Natural killer cell (primary cell): ENCODE measurements at regions not wholly inside any gene's neighbourhood (a gene's known extent, or its start where the extent isn't known, plus 50 kb on each side); places are given as distances from the start of the nearest gene placed in this dataset.

Experiments
- ATAC-seq, 3 donors: fragments of 150-1000 bp in 2 of 3; fragments of 200-7000 bp in 1 of 3; cut with Tn5 transposase; 1 replicate in 1 of 3; 2 replicates in 2 of 3; pipeline ENCODE4 v1.10.0; 2021; ENCODE audit warnings: mild to moderate bottlenecking in 2 of 3, moderate library complexity in 2 of 3
- DNase-seq, 2 donors: peaks; one replicate each; pipeline versions ENCODE4 v3.0.0 to v3.0.0-alpha.2; 2013 to 2021; ENCODE audit warnings: mixed read lengths in 1 of 2
- H3K27ac ChIP-seq: one replicate; pipeline ENCODE4 v1.5.1; 2013; ENCODE audit warnings: mild to moderate bottlenecking, low read length
- H3K27me3 ChIP-seq: one replicate; pipeline ENCODE4 v1.6.1; 2013; ENCODE audit warnings: low read length; ENCODE audit not compliant: control insufficient read depth, insufficient read depth
- H3K36me3 ChIP-seq: one replicate; pipeline ENCODE4 v1.6.1; 2013; ENCODE audit warnings: low read length; ENCODE audit not compliant: control insufficient read depth, insufficient read depth
- H3K4me1 ChIP-seq: one replicate; pipeline ENCODE4 v1.6.1; 2013; ENCODE audit warnings: low read length; ENCODE audit not compliant: control insufficient read depth, insufficient read depth
- H3K4me3 ChIP-seq: one replicate; pipeline ENCODE4 v1.5.1; 2013; ENCODE audit warnings: low read length
- H3K9me3 ChIP-seq: one replicate; pipeline ENCODE4 v1.6.1; 2013; ENCODE audit warnings: low read length; ENCODE audit not compliant: control insufficient read depth, insufficient read depth
- H3K27ac Mint-ChIP-seq, 2 donors: one replicate each; pipeline ENCODE4 v1.8.0; 2022; ENCODE audit warnings: mild to moderate bottlenecking in 2 of 2, mixed read lengths in 2 of 2, moderate library complexity in 1 of 2
- H3K27me3 Mint-ChIP-seq, 2 donors: one replicate each; pipeline ENCODE4 v1.8.0; 2022; ENCODE audit warnings: low read depth in 2 of 2, mixed read lengths in 2 of 2
- H3K36me3 Mint-ChIP-seq: one replicate; pipeline ENCODE4 v1.8.0; 2022; ENCODE audit warnings: mixed read lengths
- H3K4me1 Mint-ChIP-seq, 2 donors: one replicate each; pipeline ENCODE4 v1.8.0; 2022; ENCODE audit warnings: mixed read lengths in 2 of 2
- H3K4me3 Mint-ChIP-seq: one replicate; pipeline ENCODE4 v1.8.0; 2022; ENCODE audit warnings: mild to moderate bottlenecking, moderate library complexity, mixed read lengths
- H3K9me3 Mint-ChIP-seq, 2 donors: one replicate each; pipeline ENCODE4 v1.8.0; 2022; ENCODE audit warnings: mixed read lengths in 2 of 2
- WGBS: methylation state at CpG from one replicate; pipeline ENCODE4 v1.1.7; 2013; ENCODE audit warnings: missing lambda C conversion rate; ENCODE audit not compliant: insufficient coverage; 5-methylcytosine and 5-hydroxymethylcytosine counted together
- intact Hi-C: fragments of 100-400 bp; cut with micrococcal nuclease; formaldehyde crosslinking; loops from one replicate; pipeline ENCODE4 v1.14.2; 2022
- TF ChIP-seq, protein P1 (sequence below): fragments of 200-600 bp; IDR thresholded peaks from one replicate; pipeline ENCODE4 v1.8.0; 2022; ENCODE audit warnings: antibody characterized with exemption

DNA sequence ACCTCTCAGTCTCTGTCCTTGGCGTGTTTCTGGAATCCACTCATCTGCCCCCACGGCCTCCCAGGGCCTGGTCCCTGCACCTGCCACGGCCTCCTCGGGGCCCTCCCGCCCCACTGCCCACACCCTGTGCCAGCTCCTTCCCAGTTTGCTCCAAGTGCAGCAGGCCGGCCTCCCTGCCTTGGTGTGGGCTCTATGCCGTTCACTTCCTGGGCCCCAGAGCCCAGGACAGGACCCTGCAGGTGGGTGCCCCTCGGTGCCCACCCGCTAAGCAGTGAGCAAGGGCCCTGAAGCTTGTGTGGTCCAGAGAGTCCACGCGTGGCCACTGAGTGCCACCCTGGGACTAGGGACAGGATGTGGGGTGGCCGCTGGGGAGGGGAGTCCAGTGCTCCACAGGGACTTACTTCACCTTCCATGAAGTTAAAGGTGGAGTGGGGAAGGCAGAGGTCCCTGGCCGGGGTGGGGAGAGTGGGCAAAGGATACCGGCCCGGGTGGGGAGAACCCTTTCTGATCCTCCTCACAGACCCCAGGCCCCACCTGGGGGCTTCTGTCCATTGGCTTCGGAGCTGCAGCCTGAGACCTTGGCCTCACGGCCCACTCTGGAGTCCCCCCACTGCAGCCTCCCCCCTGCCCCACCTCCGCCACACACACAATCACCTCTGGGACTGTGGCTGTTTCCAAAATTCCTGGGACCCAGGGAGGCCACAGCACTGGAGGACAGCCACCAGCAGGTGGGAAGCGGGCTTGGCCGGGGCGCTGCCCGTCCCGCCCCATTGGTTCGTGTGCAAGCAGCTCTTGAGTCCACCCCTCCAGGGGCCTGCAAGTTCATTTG lies 60.0 kb upstream of the NKX1-1 start:
- Histone ChIP-seq H3K4me3 (no peak overlapping the region), H3K27ac (no peak overlapping the region), H3K27me3 (no peaks in the 10 kb centered on the region), H3K9me3 (no peaks in the 10 kb centered on the region), H3K36me3 (no peaks in the 10 kb centered on the region), H3K4me1 (no peaks in the 10 kb centered on the region)
- Mint-ChIP-seq H3K36me3 (no peaks in the 10 kb centered on the region), H3K9me3 (peaks cover 10 to 12% of the 10 kb centered on the region in 2 donors), H3K27me3 (peaks cover 6 to 9% of the 10 kb centered on the region in 2 donors), H3K27ac (no peak overlapping the region), H3K4me1 (no peaks in the 10 kb centered on the region), H3K4me3 (no peak overlapping the region)
- DNase-seq (no peak), ATAC-seq (no peak)
- intact Hi-C loops, result no loop called here
- TF ChIP-seq, protein P1, sequence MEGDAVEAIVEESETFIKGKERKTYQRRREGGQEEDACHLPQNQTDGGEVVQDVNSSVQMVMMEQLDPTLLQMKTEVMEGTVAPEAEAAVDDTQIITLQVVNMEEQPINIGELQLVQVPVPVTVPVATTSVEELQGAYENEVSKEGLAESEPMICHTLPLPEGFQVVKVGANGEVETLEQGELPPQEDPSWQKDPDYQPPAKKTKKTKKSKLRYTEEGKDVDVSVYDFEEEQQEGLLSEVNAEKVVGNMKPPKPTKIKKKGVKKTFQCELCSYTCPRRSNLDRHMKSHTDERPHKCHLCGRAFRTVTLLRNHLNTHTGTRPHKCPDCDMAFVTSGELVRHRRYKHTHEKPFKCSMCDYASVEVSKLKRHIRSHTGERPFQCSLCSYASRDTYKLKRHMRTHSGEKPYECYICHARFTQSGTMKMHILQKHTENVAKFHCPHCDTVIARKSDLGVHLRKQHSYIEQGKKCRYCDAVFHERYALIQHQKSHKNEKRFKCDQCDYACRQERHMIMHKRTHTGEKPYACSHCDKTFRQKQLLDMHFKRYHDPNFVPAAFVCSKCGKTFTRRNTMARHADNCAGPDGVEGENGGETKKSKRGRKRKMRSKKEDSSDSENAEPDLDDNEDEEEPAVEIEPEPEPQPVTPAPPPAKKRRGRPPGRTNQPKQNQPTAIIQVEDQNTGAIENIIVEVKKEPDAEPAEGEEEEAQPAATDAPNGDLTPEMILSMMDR, result no peak
- 92% methylated on average over 23 of the region's 24 CpGs for WGBS

DNA sequence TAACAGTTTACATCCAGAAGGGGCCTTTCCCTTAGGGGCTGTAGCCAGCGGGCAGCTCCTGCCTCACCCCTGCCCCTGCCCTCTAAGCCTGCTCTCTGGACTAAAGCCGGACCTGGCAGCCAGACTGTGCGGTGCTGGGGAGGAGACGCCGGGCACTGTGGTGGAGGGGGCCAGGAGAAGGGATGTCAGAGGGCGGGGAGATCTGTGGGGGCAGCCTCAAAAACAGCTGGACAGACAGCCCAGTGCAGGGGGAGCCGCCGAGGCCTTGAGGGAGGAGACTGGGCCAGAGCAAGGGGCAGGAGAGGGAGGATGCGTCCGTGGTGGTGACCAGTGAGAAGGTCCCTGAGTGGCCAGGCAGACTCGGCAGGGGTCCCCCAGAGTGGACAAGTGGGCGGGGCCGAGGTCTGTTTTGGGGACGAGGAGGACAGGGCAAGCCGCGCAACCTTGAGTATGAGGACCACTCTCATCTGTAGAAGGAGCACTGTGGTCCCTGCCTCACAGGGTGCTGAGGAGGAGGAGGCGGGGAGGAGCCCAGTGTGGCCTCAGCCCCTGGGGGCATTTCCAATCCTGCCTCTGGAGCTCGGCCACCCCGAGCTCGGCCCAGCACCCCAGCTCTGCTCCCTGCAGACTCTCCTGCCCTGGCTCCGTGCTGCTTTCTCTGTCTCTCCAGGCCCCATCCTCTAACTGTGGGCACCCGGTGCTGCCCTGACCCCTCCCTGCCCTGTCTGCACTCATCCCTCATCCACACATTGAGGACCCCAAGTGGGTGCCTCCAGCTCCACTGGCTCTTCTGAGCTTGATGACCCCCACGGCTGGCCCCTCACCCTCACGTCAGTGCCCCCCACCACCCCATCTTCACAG lies 59.2 kb upstream of the NKX1-1 start:
- no peaks in the 10 kb centered on the region for H3K27me3 ChIP-seq
- H3K27ac Mint-ChIP-seq, result no peak overlapping the region
- no peaks in the 10 kb centered on the region for H3K36me3 Mint-ChIP-seq
- H3K4me1 Mint-ChIP-seq, result no peaks in the 10 kb centered on the region
- TF ChIP-seq, protein P1, result no peak
- no peak overlapping the region for H3K4me3 Mint-ChIP-seq
- H3K27me3 Mint-ChIP-seq, result peaks cover 8 to 10% of the 10 kb centered on the region in 2 donors
- no peak for DNase-seq
- H3K36me3 ChIP-seq, result no peaks in the 10 kb centered on the region
- WGBS, result 89% methylated on average over 24 of the region's 24 CpGs
- ATAC-seq, result no peak
- H3K9me3 Mint-ChIP-seq, result peaks cover 10 to 12% of the 10 kb centered on the region in 2 donors
- no peaks in the 10 kb centered on the region for H3K4me1 ChIP-seq
- no peak overlapping the region for H3K4me3 ChIP-seq
- intact Hi-C loops, result no loop called here
- H3K27ac ChIP-seq, result no peak overlapping the region
- H3K9me3 ChIP-seq, result no peaks in the 10 kb centered on the region

DNA sequence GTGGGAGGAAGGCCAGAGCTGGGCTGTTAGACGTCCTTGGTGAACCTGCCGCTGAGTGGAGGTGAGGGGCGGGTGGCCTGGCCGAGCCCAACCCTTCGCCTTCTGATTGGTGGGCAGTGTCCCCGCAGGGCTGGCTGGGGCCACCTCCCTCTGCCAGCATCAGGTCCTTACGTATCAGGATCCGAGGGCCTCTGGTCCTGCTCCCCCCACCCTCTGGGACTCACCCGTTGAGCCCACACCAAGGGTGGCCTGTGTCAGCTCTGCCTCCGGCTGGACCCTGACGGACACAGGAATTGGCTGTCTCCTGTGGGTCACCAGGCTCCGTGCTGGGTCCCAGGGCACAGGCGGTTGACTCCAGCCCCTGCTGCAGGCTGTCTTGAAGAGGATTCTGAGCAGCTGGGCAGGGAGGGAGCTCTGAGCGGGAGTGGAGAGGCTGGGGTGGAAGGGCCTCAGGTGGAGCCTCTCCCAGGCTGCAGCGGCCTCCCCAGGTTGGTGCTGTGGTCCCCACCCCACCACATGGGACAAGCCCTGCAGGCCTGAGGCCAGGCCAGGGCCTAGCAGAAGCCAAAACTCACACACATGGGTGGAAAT lies 58.4 kb upstream of the NKX1-1 start:
- Mint-ChIP-seq H3K27ac (no peak overlapping the region), H3K36me3 (no peaks in the 10 kb centered on the region), H3K4me3 (no peak overlapping the region), H3K27me3 (peaks cover 10 to 12% of the 10 kb centered on the region in 2 donors), H3K9me3 (peaks cover 10 to 12% of the 10 kb centered on the region in 2 donors), H3K4me1 (no peaks in the 10 kb centered on the region)
- no peak overlapping the region for H3K4me3 ChIP-seq
- TF ChIP-seq, protein P1, result no peak
- DNase-seq (peak in 1 of 2 donors; percentile 10), ATAC-seq (no peak)
- H3K4me1 ChIP-seq, result no peaks in the 10 kb centered on the region
- H3K36me3 ChIP-seq, result no peaks in the 10 kb centered on the region
- intact Hi-C loops, result no loop called here
- no peaks in the 10 kb centered on the region for H3K27me3 ChIP-seq
- H3K9me3 ChIP-seq, result no peaks in the 10 kb centered on the region
- no peak overlapping the region for H3K27ac ChIP-seq
- WGBS, result 90% methylated on average over 15 of the region's 15 CpGs
